Vagina (tissue), 2 donors: ENCODE measurements at regions not wholly inside any gene's neighbourhood (a gene's known extent, or its start where the extent isn't known, plus 50 kb on each side); places are given as distances from the start of the nearest gene placed in this dataset.

Source experiments
- DNase-seq, 2 donors: peaks; one replicate each; pipeline ENCODE4 v3.0.0-alpha.2; 2017; ENCODE audit errors: extremely low spot score in 2 of 2
- H3K27ac ChIP-seq: fragments of 200-600 bp; sonication (generic); one replicate; pipeline ENCODE4 v1.5.1; 2019
- H3K27me3 ChIP-seq: fragments of 200-600 bp; sonication (generic); one replicate; pipeline ENCODE4 v1.5.1; 2019
- H3K36me3 ChIP-seq, 2 donors: fragments of 200-600 bp; sonication (generic); one replicate each; pipeline ENCODE4 v1.5.1; 2017 to 2019
- H3K4me1 ChIP-seq: fragments of 200-600 bp; sonication (generic); one replicate; pipeline ENCODE4 v1.5.1; 2019
- H3K4me3 ChIP-seq, 2 donors: fragments of 200-600 bp; sonication (generic); 1 replicate in 1 of 2; 2 replicates in 1 of 2; pipeline ENCODE4 v1.5.1; 2016 to 2019
- H3K9me3 ChIP-seq: fragments of 200-600 bp; sonication (generic); one replicate; pipeline ENCODE4 v1.5.1; 2019
- CTCF ChIP-seq, 3 experiments: fragments of 450-650 bp in 2 of 3; fragments of 200-600 bp in 1 of 3; sonication (generic) in 1 of 3; IDR thresholded peaks; one replicate each; pipeline ENCODE4 v1.5.1; 2017 to 2019; ENCODE audit warnings: antibody characterized with exemption in 3 of 3, mild to moderate bottlenecking in 2 of 3, moderate library complexity in 2 of 3
- POLR2A ChIP-seq, 2 donors: fragments of 450-650 bp; IDR thresholded peaks; one replicate each; pipeline ENCODE4 v1.6.1; 2017; ENCODE audit warnings: antibody characterized with exemption in 2 of 2, mild to moderate bottlenecking in 2 of 2, moderate library complexity in 2 of 2
- POLR2AphosphoS5 ChIP-seq, 2 donors: sonication (generic); formaldehyde crosslinking; IDR thresholded peaks; one replicate each; pipeline ENCODE4 v1.9.0; 2017; ENCODE audit warnings: antibody characterized with exemption in 2 of 2, mild to moderate bottlenecking in 2 of 2, low read depth in 1 of 2; ENCODE audit not compliant: insufficient read depth in 1 of 2
- intact Hi-C: fragments of 100-400 bp; cut with DNase I; formaldehyde crosslinking; loops from one replicate; pipeline ENCODE4 v1.15.1; 2023

- Histone ChIP-seq H3K27me3 (no peaks in the 10 kb centered on the region), H3K27ac (no peak overlapping the region), H3K36me3 (no peaks in the 10 kb centered on the region), H3K9me3 (no peaks in the 10 kb centered on the region), H3K4me1 (no peaks in the 10 kb centered on the region), H3K4me3 (no peak overlapping the region)
- no peak for DNase-seq
- no peak for TF ChIP-seq POLR2A (IDR thresholded peaks at IDR 0.05)
- TF ChIP-seq POLR2AphosphoS5 (IDR thresholded peaks at IDR 0.05; ENCODE audit: insufficient read depth in 1 of 2, low read depth in 1 of 2), result no peak
- no peak for TF ChIP-seq CTCF (IDR thresholded peaks at IDR 0.05)
- intact Hi-C loops, result no loop called here
These were observed 205.8 kb downstream of the ZNF326 start for GRCh38 chr1:90200646-90201205.

- no peak for DNase-seq
- no peaks in the 10 kb centered on the region for H3K36me3 ChIP-seq
- no peaks in the 10 kb centered on the region for H3K4me1 ChIP-seq
- no peak overlapping the region for H3K27ac ChIP-seq
- H3K4me3 ChIP-seq, result no peak overlapping the region
- no peaks in the 10 kb centered on the region for H3K27me3 ChIP-seq
- TF ChIP-seq POLR2A (IDR thresholded peaks at IDR 0.05) (no peak), CTCF (IDR thresholded peaks at IDR 0.05) (no peak)
- intact Hi-C loops, result no loop called here
- no peaks in the 10 kb centered on the region for H3K9me3 ChIP-seq
These were observed 203.9 kb downstream of the ZNF326 start for GRCh38 chr1:90198616-90199332.

GRCh38 chr1:90193116-90193515 is 198.2 kb downstream of the ZNF326 start:
- H3K27ac ChIP-seq, result no peak overlapping the region
- no peaks in the 10 kb centered on the region for H3K4me1 ChIP-seq
- H3K36me3 ChIP-seq, result no peaks in the 10 kb centered on the region
- H3K9me3 ChIP-seq, result no peaks in the 10 kb centered on the region
- DNase-seq, result no peak
- no peak overlapping the region for H3K4me3 ChIP-seq
- intact Hi-C loops, result no loop called here
- no peaks in the 10 kb centered on the region for H3K27me3 ChIP-seq
- no peak for TF ChIP-seq POLR2A (IDR thresholded peaks at IDR 0.05)
- no peak for TF ChIP-seq POLR2AphosphoS5 (IDR thresholded peaks at IDR 0.05; ENCODE audit: insufficient read depth in 1 of 2, low read depth in 1 of 2)
- no peak for TF ChIP-seq CTCF (IDR thresholded peaks at IDR 0.05)

- Histone ChIP-seq H3K36me3 (no peaks in the 10 kb centered on the region), H3K27ac (no peak overlapping the region), H3K4me3 (no peak overlapping the region), H3K4me1 (no peaks in the 10 kb centered on the region), H3K9me3 (no peaks in the 10 kb centered on the region), H3K27me3 (no peaks in the 10 kb centered on the region)
- no peak for DNase-seq
- intact Hi-C loops, result no loop called here
- TF ChIP-seq POLR2AphosphoS5 (IDR thresholded peaks at IDR 0.05; ENCODE audit: insufficient read depth in 1 of 2, low read depth in 1 of 2), result no peak
- no peak for TF ChIP-seq CTCF (IDR thresholded peaks at IDR 0.05)
- TF ChIP-seq POLR2A (IDR thresholded peaks at IDR 0.05), result no peak
These were observed 197.5 kb downstream of the ZNF326 start for GRCh38 chr1:90192408-90192807.

GRCh38 chr1:90190523-90190922 is 195.6 kb downstream of the ZNF326 start:
- TF ChIP-seq POLR2A (IDR thresholded peaks at IDR 0.05), result no peak
- no peak for TF ChIP-seq POLR2AphosphoS5 (IDR thresholded peaks at IDR 0.05; ENCODE audit: insufficient read depth in 1 of 2, low read depth in 1 of 2)
- no peak for TF ChIP-seq CTCF (IDR thresholded peaks at IDR 0.05)
- H3K36me3 ChIP-seq, result no peaks in the 10 kb centered on the region
- no peaks in the 10 kb centered on the region for H3K27me3 ChIP-seq
- no peak for DNase-seq
- H3K4me3 ChIP-seq, result no peak overlapping the region
- no peaks in the 10 kb centered on the region for H3K9me3 ChIP-seq
- intact Hi-C loops, result no loop called here
- H3K4me1 ChIP-seq, result no peaks in the 10 kb centered on the region
- no peak overlapping the region for H3K27ac ChIP-seq
